ENCODE measurements at regions not wholly inside any gene's neighbourhood (a gene's known extent, or its start where the extent isn't known, plus 50 kb on each side); places are given as distances from the start of the nearest gene placed in this dataset.

GRCh38 chr1:183719289-183719688, 66.2 kb upstream of the APOBEC4 start:
- 100% methylated on average over 1 of the region's 2 CpGs for WGBS (ENCODE audit: insufficient coverage, low coverage, low lambda C conversion rate, missing lambda C conversion rate)

GRCh38 chr1:183716286-183716685, 63.2 kb upstream of the APOBEC4 start:
- ATAC-seq = no peak
- intact Hi-C loops (cut with DNase I) = no loop called here
- 80% methylated on average over 1 of the region's 1 CpG for WGBS (ENCODE audit: insufficient coverage, low coverage, low lambda C conversion rate, missing lambda C conversion rate)
- H3K4me3 ChIP-seq = no peak overlapping the region
- H3K36me3 ChIP-seq = no peaks in the 10 kb centered on the region
- no peaks in the 10 kb centered on the region for H3K27me3 ChIP-seq
- H3K9me3 ChIP-seq = no peaks in the 10 kb centered on the region
- no peaks in the 10 kb centered on the region for H3K4me1 ChIP-seq
- no peak for DNase-seq
- H3K27ac ChIP-seq = no peak overlapping the region
- TF ChIP-seq POLR2A (IDR thresholded peaks at IDR 0.05) = no peak
- TF ChIP-seq, protein P1, sequence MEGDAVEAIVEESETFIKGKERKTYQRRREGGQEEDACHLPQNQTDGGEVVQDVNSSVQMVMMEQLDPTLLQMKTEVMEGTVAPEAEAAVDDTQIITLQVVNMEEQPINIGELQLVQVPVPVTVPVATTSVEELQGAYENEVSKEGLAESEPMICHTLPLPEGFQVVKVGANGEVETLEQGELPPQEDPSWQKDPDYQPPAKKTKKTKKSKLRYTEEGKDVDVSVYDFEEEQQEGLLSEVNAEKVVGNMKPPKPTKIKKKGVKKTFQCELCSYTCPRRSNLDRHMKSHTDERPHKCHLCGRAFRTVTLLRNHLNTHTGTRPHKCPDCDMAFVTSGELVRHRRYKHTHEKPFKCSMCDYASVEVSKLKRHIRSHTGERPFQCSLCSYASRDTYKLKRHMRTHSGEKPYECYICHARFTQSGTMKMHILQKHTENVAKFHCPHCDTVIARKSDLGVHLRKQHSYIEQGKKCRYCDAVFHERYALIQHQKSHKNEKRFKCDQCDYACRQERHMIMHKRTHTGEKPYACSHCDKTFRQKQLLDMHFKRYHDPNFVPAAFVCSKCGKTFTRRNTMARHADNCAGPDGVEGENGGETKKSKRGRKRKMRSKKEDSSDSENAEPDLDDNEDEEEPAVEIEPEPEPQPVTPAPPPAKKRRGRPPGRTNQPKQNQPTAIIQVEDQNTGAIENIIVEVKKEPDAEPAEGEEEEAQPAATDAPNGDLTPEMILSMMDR (IDR thresholded peaks at IDR 0.05) = no peak

More at GRCh38 chr1:183719289-183719688, 66.2 kb upstream of the APOBEC4 start:
- intact Hi-C loops (cut with DNase I) = no loop called here
- DNase-seq (no peak), ATAC-seq (no peak)
- Histone ChIP-seq H3K27ac (no peak overlapping the region), H3K36me3 (no peaks in the 10 kb centered on the region), H3K4me3 (no peak overlapping the region), H3K9me3 (no peaks in the 10 kb centered on the region), H3K27me3 (no peaks in the 10 kb centered on the region), H3K4me1 (no peaks in the 10 kb centered on the region)
- TF ChIP-seq, protein P1 (IDR thresholded peaks at IDR 0.05) = no peak
- no peak for TF ChIP-seq POLR2A (IDR thresholded peaks at IDR 0.05)

GRCh38 chr1:183711741-183712361, 58.7 kb upstream of the APOBEC4 start:
- DNase-seq = no peak
- Histone ChIP-seq H3K36me3 (no peaks in the 10 kb centered on the region), H3K27me3 (no peaks in the 10 kb centered on the region), H3K4me1 (no peaks in the 10 kb centered on the region), H3K27ac (no peak overlapping the region), H3K9me3 (no peaks in the 10 kb centered on the region), H3K4me3 (no peak overlapping the region)
- intact Hi-C loops (cut with DNase I) = no loop called here
- no peak for ATAC-seq
- 72% methylated on average over 3 of the region's 5 CpGs for WGBS (ENCODE audit: insufficient coverage, low coverage, low lambda C conversion rate, missing lambda C conversion rate)
- TF ChIP-seq, protein P1 (IDR thresholded peaks at IDR 0.05) = no peak
- TF ChIP-seq POLR2A (IDR thresholded peaks at IDR 0.05) = no peak

DNA sequence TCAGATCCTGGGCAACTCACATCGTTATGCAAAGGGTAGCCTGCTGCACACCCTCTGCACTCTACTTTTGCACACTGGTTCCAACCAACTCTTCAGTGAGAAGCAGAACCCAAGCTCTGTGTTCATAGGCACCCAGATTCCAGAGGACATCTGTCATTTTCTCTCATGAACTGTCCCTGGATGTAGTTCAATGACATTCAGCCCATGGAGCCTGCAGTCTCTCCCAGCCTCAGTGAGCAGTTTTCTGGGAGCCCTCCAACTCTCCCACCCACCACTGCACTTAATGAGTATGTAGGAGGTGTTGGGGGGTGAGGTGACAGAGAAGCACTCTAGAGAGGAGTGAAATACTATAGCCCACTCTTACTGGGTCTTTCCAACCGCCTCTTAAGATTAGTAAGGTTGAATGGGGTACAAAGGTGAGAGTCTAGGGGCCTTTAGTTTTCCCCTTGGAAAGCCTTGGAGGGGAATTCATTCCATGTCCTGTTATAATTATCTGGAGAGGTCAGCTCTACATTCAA, 58.1 kb upstream of the APOBEC4 start:
- no peak for DNase-seq
- TF ChIP-seq, protein P1 (IDR thresholded peaks at IDR 0.05) = no peak
- no peak for TF ChIP-seq POLR2A (IDR thresholded peaks at IDR 0.05)
- no peak overlapping the region for H3K27ac ChIP-seq
- no peaks in the 10 kb centered on the region for H3K36me3 ChIP-seq
- H3K27me3 ChIP-seq = no peaks in the 10 kb centered on the region
- ATAC-seq = no peak
- 100% methylated on average over 2 of the region's 2 CpGs for WGBS (ENCODE audit: insufficient coverage, low coverage, low lambda C conversion rate, missing lambda C conversion rate)
- intact Hi-C loops (cut with DNase I) = no loop called here
- H3K4me3 ChIP-seq = no peak overlapping the region
- no peaks in the 10 kb centered on the region for H3K4me1 ChIP-seq
- no peaks in the 10 kb centered on the region for H3K9me3 ChIP-seq
